Upper lobe of left lung (tissue), 4 donors: ENCODE measurements at regions not wholly inside any gene's neighbourhood (a gene's known extent, or its start where the extent isn't known, plus 50 kb on each side); places are given as distances from the start of the nearest gene placed in this dataset.

Source experiments
- CTCF ChIP-seq, 6 experiments: fragments of 450-650 bp in 4 of 6; fragments of 200-600 bp in 2 of 6; sonication (generic) in 2 of 6; IDR thresholded peaks; one replicate each; pipeline ENCODE4 v1.5.1; 2016 to 2019; ENCODE audit warnings: antibody characterized with exemption in 6 of 6
- POLR2A ChIP-seq, 4 donors: fragments of 450-650 bp; IDR thresholded peaks; one replicate each; pipeline ENCODE4 v1.5.1; 2016 to 2017; ENCODE audit warnings: antibody characterized with exemption in 4 of 4, mild to moderate bottlenecking in 2 of 4

GRCh38 chr5:57422993-57423392 lies 59.6 kb downstream of the ACTBL2 start:
- no peak for TF ChIP-seq CTCF (IDR thresholded peaks at IDR 0.05)
- TF ChIP-seq POLR2A (IDR thresholded peaks at IDR 0.05): no peak
